GM12878 (cell line): ENCODE measurements at regions not wholly inside any gene's neighbourhood (a gene's known extent, or its start where the extent isn't known, plus 50 kb on each side); places are given as distances from the start of the nearest gene placed in this dataset.

Experiments
- BHLHE40 ChIP-seq, 2 experiments: fragments of 450-650 bp in 1 of 2; IDR thresholded peaks; 2 replicates each; pipeline ENCODE4 v1.6.1; 2011 to 2017; ENCODE audit warnings: low read depth in 2 of 2, borderline replicate concordance in 1 of 2, improper control_type of control experiment in 1 of 2, low read length in 1 of 2, mild to moderate bottlenecking in 1 of 2
- CEBPZ ChIP-seq: fragments of 150-350 bp; IDR thresholded peaks from 2 replicates; pipeline ENCODE4 v1.6.1; 2016; ENCODE audit warnings: low read depth, low read length
- CTCF ChIP-seq, 3 experiments: IDR thresholded peaks in 2 of 3; conservative IDR thresholded peaks in 1 of 3; 2 replicates each; pipeline ENCODE4 v1.5.1; 2011; ENCODE audit warnings: low read depth in 3 of 3, low read length in 3 of 3, mild to moderate bottlenecking in 3 of 3, control low read depth in 2 of 3, moderate library complexity in 2 of 3, inconsistent platforms in 1 of 3, mixed read lengths in 1 of 3; ENCODE audit not compliant: control insufficient read depth in 2 of 3, insufficient read depth in 1 of 3; ENCODE audit errors: extremely low read depth in 1 of 3
- E2F4 ChIP-seq: IDR thresholded peaks from 2 replicates; pipeline ENCODE4 v1.6.1; 2012; ENCODE audit warnings: low read depth, low read length, improper control_type of control experiment
- ETV6 ChIP-seq, 2 experiments: fragments of 450-650 bp in 1 of 2; IDR thresholded peaks in 1 of 2; conservative IDR thresholded peaks in 1 of 2; 2 replicates each; pipeline ENCODE4 v1.6.1; 2014; ENCODE audit warnings: antibody characterized with exemption in 1 of 2, borderline replicate concordance in 1 of 2, low read depth in 1 of 2, mild to moderate bottlenecking in 1 of 2, moderate library complexity in 1 of 2
- HDAC2 ChIP-seq: fragments of 200-600 bp; sonication (generic); IDR thresholded peaks from 2 replicates; pipeline ENCODE4 v1.6.1; 2017
- TCF12 ChIP-seq: IDR thresholded peaks from 2 replicates; pipeline ENCODE4 v1.6.1; 2011; ENCODE audit warnings: low read depth, mild to moderate bottlenecking, low read length

- TF ChIP-seq CEBPZ (no peak), CTCF (IDR thresholded peaks at IDR 0.05 in 2 of 3, conservative IDR thresholded peaks at IDR 0.05 in 1 of 3; ENCODE audit: control insufficient read depth in 2 of 3, extremely low read depth in 1 of 3, insufficient read depth in 1 of 3, low read depth in 3 of 3, low read length in 3 of 3) (no peak), TCF12 (no peak), ETV6 (conservative IDR thresholded peaks at IDR 0.05 in 1 of 2, IDR thresholded peaks at IDR 0.05 in 1 of 2; ENCODE audit: borderline replicate concordance in 1 of 2, low read depth in 1 of 2) (no peak), HDAC2 (no peak), E2F4 (no peak), BHLHE40 (IDR thresholded peaks at IDR 0.05; ENCODE audit: borderline replicate concordance in 1 of 2, low read depth in 2 of 2, low read length in 1 of 2) (no peak)
Measured at GRCh38 chr16:35730251-35730650, 2270.8 kb downstream of the TP53TG3F start.
